ENCODE measurements at regions not wholly inside any gene's neighbourhood (a gene's known extent, or its start where the extent isn't known, plus 50 kb on each side); places are given as distances from the start of the nearest gene placed in this dataset.
"Not testable (repeated sequence)": the region's sequence is repeated elsewhere in the genome, so short reads cannot be mapped to it uniquely, and the experiment has no call there.

DNA sequence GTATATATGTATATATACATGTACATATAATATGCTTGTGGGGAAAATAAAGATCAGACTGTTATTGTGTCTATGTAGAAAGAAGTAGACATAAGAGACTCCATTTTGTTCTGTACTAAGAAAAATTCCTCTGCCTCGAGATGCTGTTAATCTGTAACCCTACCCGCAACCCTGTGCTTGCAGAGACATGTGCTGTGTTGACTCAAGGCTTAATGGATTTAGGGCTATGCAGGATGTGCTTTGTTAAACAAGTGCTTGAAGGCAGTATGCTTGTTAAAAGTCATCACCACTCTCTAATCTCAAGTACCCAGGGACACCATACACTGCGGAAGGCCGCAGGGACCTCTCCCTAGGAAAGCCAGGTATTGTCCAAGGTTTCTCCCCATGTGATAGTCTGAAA lies 972.9 kb downstream of the GALC start:
- H3K4me2 ChIP-seq (ENCODE audit: low read depth, low read length); H3K4ac ChIP-seq (ENCODE audit: low read depth, low read length); H3K14ac ChIP-seq (replicated peaks; ENCODE audit: low read depth, low read length); CTCF ChIA-PET; intact Hi-C loops (cut with micrococcal nuclease); H4K5ac ChIP-seq (ENCODE audit: low read depth, low read length); H3K36me3 ChIP-seq (ENCODE audit: control insufficient read depth, insufficient read depth, low read length); H3K79me1 ChIP-seq (ENCODE audit: low read depth in 1 of 2, low read length in 2 of 2); POLR2A ChIA-PET (ENCODE audit: unreplicated experiment); H3K27me3 ChIP-seq (ENCODE audit: control insufficient read depth, insufficient read depth, low read length); H3K9me1 ChIP-seq (ENCODE audit: insufficient read depth, low read length); H3K9ac ChIP-seq (ENCODE audit: low read depth, low read length); H2AK9ac ChIP-seq (replicated peaks; ENCODE audit: low read depth, low read length, poor library complexity); H2BK15ac ChIP-seq (ENCODE audit: low read depth, low read length); dilution Hi-C loops (cut with HindIII; ENCODE audit: low sequenced_read_pairs, unreplicated experiment); H3K9me3 ChIP-seq (ENCODE audit: control insufficient read depth, insufficient read depth, low read length); DNase-seq; H3K4me3 ChIP-seq (ENCODE audit: insufficient read depth, low read depth, low read length); BruUV-seq (replicated peaks); H3K27ac ChIP-seq (ENCODE audit: insufficient read depth, low read length); H3K23ac ChIP-seq (ENCODE audit: low read depth, low read length); H4K20me1 ChIP-seq (ENCODE audit: insufficient read depth, low read length); H4K91ac ChIP-seq (ENCODE audit: insufficient read depth, low read depth, low read length); H2AFZ ChIP-seq (replicated peaks; ENCODE audit: low read length, poor library complexity); H2BK120ac ChIP-seq (ENCODE audit: low read depth, low read length); H2AK5ac ChIP-seq (ENCODE audit: low read depth, low read length); in situ Hi-C loops (cut with MboI; ENCODE audit: low sequenced_read_pairs); ATAC-seq (ENCODE audit: low read depth); H3K56ac ChIP-seq (ENCODE audit: extremely low read depth, insufficient read depth, low read length); H2BK5ac ChIP-seq (ENCODE audit: low read depth, low read length, poor library complexity, severe bottlenecking); H4K8ac ChIP-seq (ENCODE audit: low read depth in 2 of 2, low read length in 2 of 2); H3K18ac ChIP-seq (ENCODE audit: low read depth, low read length); H3K4me1 ChIP-seq (ENCODE audit: control insufficient read depth, insufficient read depth, low read length); H2BK20ac ChIP-seq (ENCODE audit: low read depth, low read length): not testable (repeated sequence)
- no CpG with 5 or more reads among the region's 4 CpGs for WGBS, 2 experiments (ENCODE audit: extremely low coverage in 2 of 2, insufficient read length in 1 of 2)

All from IMR-90 (cell line).